BLaER1 (cell line): ENCODE measurements at regions not wholly inside any gene's neighbourhood (a gene's known extent, or its start where the extent isn't known, plus 50 kb on each side); places are given as distances from the start of the nearest gene placed in this dataset.

Source experiments
- H3K27ac ChIP-seq: shearing (Covaris generic); formaldehyde crosslinking; 2 replicates; pipeline ENCODE4 v1.8.1; 2022
- H3K27me3 ChIP-seq: shearing (Covaris generic); formaldehyde crosslinking; 2 replicates; pipeline ENCODE4 v1.8.1; 2022
- H3K36me3 ChIP-seq: shearing (Covaris generic); formaldehyde crosslinking; 2 replicates; pipeline ENCODE4 v1.8.1; 2022
- H3K4me1 ChIP-seq: shearing (Covaris generic); formaldehyde crosslinking; 2 replicates; pipeline ENCODE4 v1.8.1; 2022
- H3K4me2 ChIP-seq: shearing (Covaris generic); formaldehyde crosslinking; 2 replicates; pipeline ENCODE4 v1.8.1; 2022
- H3K4me3 ChIP-seq: shearing (Covaris generic); formaldehyde crosslinking; 2 replicates; pipeline ENCODE4 v1.8.1; 2022
- H3K9ac ChIP-seq: shearing (Covaris generic); formaldehyde crosslinking; 2 replicates; pipeline ENCODE4 v1.8.1; 2022
- H3K9me3 ChIP-seq: shearing (Covaris generic); formaldehyde crosslinking; 2 replicates; pipeline ENCODE4 v1.8.1; 2022
- H4K20me1 ChIP-seq: shearing (Covaris generic); formaldehyde crosslinking; 2 replicates; pipeline ENCODE4 v1.8.1; 2022
- Cebpa-rat ChIP-seq: shearing (Covaris generic); IDR thresholded peaks from 2 replicates; pipeline ENCODE4 v1.8.1; 2022

- Histone ChIP-seq H3K4me1 (no peaks in the 10 kb centered on the region), H3K9ac (no peak overlapping the region), H3K27ac (no peak overlapping the region), H3K9me3 (no peaks in the 10 kb centered on the region), H3K27me3 (no peaks in the 10 kb centered on the region), H3K4me2 (no peak overlapping the region), H4K20me1 (no peaks in the 10 kb centered on the region), H3K36me3 (no peaks in the 10 kb centered on the region), H3K4me3 (no peak overlapping the region)
- TF ChIP-seq Cebpa-rat, result no peak
These were observed 87.7 kb downstream of the UTP18 start for GRCh38 chr17:51347851-51348584.

GRCh38 chr17:51351080-51351479, 90.7 kb downstream of the UTP18 start:
- H3K4me3 ChIP-seq, result no peak overlapping the region
- H3K9ac ChIP-seq, result no peak overlapping the region
- no peak for TF ChIP-seq Cebpa-rat
- H3K4me2 ChIP-seq, result no peak overlapping the region
- H3K27me3 ChIP-seq, result no peaks in the 10 kb centered on the region
- H3K27ac ChIP-seq, result no peak overlapping the region
- H3K36me3 ChIP-seq, result no peaks in the 10 kb centered on the region
- no peaks in the 10 kb centered on the region for H4K20me1 ChIP-seq
- H3K4me1 ChIP-seq, result no peaks in the 10 kb centered on the region
- no peaks in the 10 kb centered on the region for H3K9me3 ChIP-seq

GRCh38 chr17:51351890-51352289, 91.5 kb downstream of the UTP18 start:
- Histone ChIP-seq H3K4me2 (no peak overlapping the region), H3K36me3 (no peaks in the 10 kb centered on the region), H3K27ac (no peak overlapping the region), H3K4me3 (no peak overlapping the region), H3K27me3 (no peaks in the 10 kb centered on the region), H3K9ac (no peak overlapping the region), H3K9me3 (no peaks in the 10 kb centered on the region), H4K20me1 (no peaks in the 10 kb centered on the region), H3K4me1 (no peaks in the 10 kb centered on the region)
- TF ChIP-seq Cebpa-rat, result no peak

- no peak for TF ChIP-seq Cebpa-rat
- Histone ChIP-seq H3K4me2 (no peak overlapping the region), H3K27me3 (no peaks in the 10 kb centered on the region)
These were observed 92.5 kb downstream of the UTP18 start for GRCh38 chr17:51352798-51353197.

GRCh38 chr17:51353296-51353695, 93.0 kb downstream of the UTP18 start:
- Histone ChIP-seq H3K4me2 (no peak overlapping the region), H3K27me3 (no peaks in the 10 kb centered on the region)

More at GRCh38 chr17:51352798-51353197, 92.5 kb downstream of the UTP18 start:
- no peaks in the 10 kb centered on the region for H3K36me3 ChIP-seq
- no peaks in the 10 kb centered on the region for H3K4me1 ChIP-seq
- H4K20me1 ChIP-seq, result no peaks in the 10 kb centered on the region
- no peak overlapping the region for H3K27ac ChIP-seq
- H3K9me3 ChIP-seq, result no peaks in the 10 kb centered on the region
- H3K4me3 ChIP-seq, result no peak overlapping the region
- H3K9ac ChIP-seq, result no peak overlapping the region

GRCh38 chr17:51354936-51355335, 94.6 kb downstream of the UTP18 start:
- no peak overlapping the region for H3K9ac ChIP-seq
- H3K27ac ChIP-seq, result no peak overlapping the region

More at GRCh38 chr17:51353296-51353695, 93.0 kb downstream of the UTP18 start:
- no peaks in the 10 kb centered on the region for H3K9me3 ChIP-seq
- H3K4me1 ChIP-seq, result no peaks in the 10 kb centered on the region
- no peak for TF ChIP-seq Cebpa-rat
- no peaks in the 10 kb centered on the region for H4K20me1 ChIP-seq
- H3K36me3 ChIP-seq, result no peaks in the 10 kb centered on the region
- H3K27ac ChIP-seq, result no peak overlapping the region
- H3K4me3 ChIP-seq, result no peak overlapping the region
- no peak overlapping the region for H3K9ac ChIP-seq

GRCh38 chr17:51355441-51356410, 95.4 kb downstream of the UTP18 start:
- Histone ChIP-seq H3K27me3 (no peaks in the 10 kb centered on the region), H3K4me1 (no peaks in the 10 kb centered on the region), H3K9me3 (no peaks in the 10 kb centered on the region), H4K20me1 (no peaks in the 10 kb centered on the region), H3K4me2 (no peak overlapping the region), H3K36me3 (no peaks in the 10 kb centered on the region), H3K27ac (no peak overlapping the region), H3K4me3 (no peak overlapping the region), H3K9ac (no peak overlapping the region)
- TF ChIP-seq Cebpa-rat, result no peak

More at GRCh38 chr17:51354936-51355335, 94.6 kb downstream of the UTP18 start:
- Histone ChIP-seq H3K4me3 (no peak overlapping the region), H3K36me3 (no peaks in the 10 kb centered on the region), H3K9me3 (no peaks in the 10 kb centered on the region), H3K4me2 (no peak overlapping the region), H3K27me3 (no peaks in the 10 kb centered on the region), H3K4me1 (no peaks in the 10 kb centered on the region), H4K20me1 (no peaks in the 10 kb centered on the region)
- TF ChIP-seq Cebpa-rat, result no peak

- H3K36me3 ChIP-seq, result no peaks in the 10 kb centered on the region
- no peak for TF ChIP-seq Cebpa-rat
- no peak overlapping the region for H3K27ac ChIP-seq
- H3K4me3 ChIP-seq, result no peak overlapping the region
- no peaks in the 10 kb centered on the region for H4K20me1 ChIP-seq
- H3K4me2 ChIP-seq, result no peak overlapping the region
- no peaks in the 10 kb centered on the region for H3K9me3 ChIP-seq
- H3K4me1 ChIP-seq, result no peaks in the 10 kb centered on the region
- no peak overlapping the region for H3K9ac ChIP-seq
- H3K27me3 ChIP-seq, result no peaks in the 10 kb centered on the region
These were observed 98.7 kb downstream of the UTP18 start for GRCh38 chr17:51359055-51359454.

- Histone ChIP-seq H3K4me3 (no peak overlapping the region), H3K4me1 (no peaks in the 10 kb centered on the region), H3K9me3 (no peaks in the 10 kb centered on the region), H3K9ac (no peak overlapping the region), H3K4me2 (no peak overlapping the region), H3K36me3 (no peaks in the 10 kb centered on the region), H3K27ac (no peak overlapping the region), H4K20me1 (no peaks in the 10 kb centered on the region), H3K27me3 (no peaks in the 10 kb centered on the region)
- no peak for TF ChIP-seq Cebpa-rat
These were observed 102.7 kb downstream of the UTP18 start for GRCh38 chr17:51362811-51363585.
